PFSK-1 (cell line): ENCODE measurements at regions not wholly inside any gene's neighbourhood (a gene's known extent, or its start where the extent isn't known, plus 50 kb on each side); places are given as distances from the start of the nearest gene placed in this dataset.

Experiments
- FOXP2 ChIP-seq: optimal IDR thresholded peaks from 2 replicates; pipeline ENCODE3; 2011; ENCODE audit warnings: borderline replicate concordance, control low read depth, inconsistent platforms; ENCODE audit not compliant: insufficient read depth; ENCODE audit errors: extremely low read length, extremely low read depth
- POLR2AphosphoS5 ChIP-seq: IDR thresholded peaks from 2 replicates; pipeline ENCODE4 v1.6.1; 2012; ENCODE audit warnings: low read depth, mild to moderate bottlenecking, control low read depth, low read length, moderate library complexity
- SIN3A ChIP-seq: IDR thresholded peaks from 2 replicates; pipeline ENCODE4 v1.6.1; 2012; ENCODE audit warnings: mild to moderate bottlenecking, low read length, moderate library complexity, borderline replicate concordance; ENCODE audit not compliant: insufficient read depth
- TAF1 ChIP-seq: IDR thresholded peaks from 2 replicates; pipeline ENCODE4 v1.6.1; 2012; ENCODE audit warnings: low read length, control low read depth, borderline replicate concordance; ENCODE audit not compliant: insufficient read depth
- TF ChIP-seq, protein P1 (sequence below), 2 experiments: IDR thresholded peaks; 2 replicates each; pipeline versions ENCODE4 v1.6.1 to v1.8.0; 2011 to 2012; ENCODE audit warnings: low read depth in 2 of 2, low read length in 2 of 2, control low read depth in 1 of 2, inconsistent platforms in 1 of 2, mild to moderate bottlenecking in 1 of 2, moderate library complexity in 1 of 2; ENCODE audit not compliant: insufficient read depth in 1 of 2

GRCh38 chr9:116100711-116101121 lies 52.9 kb upstream of the PAPPA start:
- TF ChIP-seq TAF1 (no peak), FOXP2 (no peak), SIN3A (no peak), POLR2AphosphoS5 (no peak)
- TF ChIP-seq, protein P1, sequence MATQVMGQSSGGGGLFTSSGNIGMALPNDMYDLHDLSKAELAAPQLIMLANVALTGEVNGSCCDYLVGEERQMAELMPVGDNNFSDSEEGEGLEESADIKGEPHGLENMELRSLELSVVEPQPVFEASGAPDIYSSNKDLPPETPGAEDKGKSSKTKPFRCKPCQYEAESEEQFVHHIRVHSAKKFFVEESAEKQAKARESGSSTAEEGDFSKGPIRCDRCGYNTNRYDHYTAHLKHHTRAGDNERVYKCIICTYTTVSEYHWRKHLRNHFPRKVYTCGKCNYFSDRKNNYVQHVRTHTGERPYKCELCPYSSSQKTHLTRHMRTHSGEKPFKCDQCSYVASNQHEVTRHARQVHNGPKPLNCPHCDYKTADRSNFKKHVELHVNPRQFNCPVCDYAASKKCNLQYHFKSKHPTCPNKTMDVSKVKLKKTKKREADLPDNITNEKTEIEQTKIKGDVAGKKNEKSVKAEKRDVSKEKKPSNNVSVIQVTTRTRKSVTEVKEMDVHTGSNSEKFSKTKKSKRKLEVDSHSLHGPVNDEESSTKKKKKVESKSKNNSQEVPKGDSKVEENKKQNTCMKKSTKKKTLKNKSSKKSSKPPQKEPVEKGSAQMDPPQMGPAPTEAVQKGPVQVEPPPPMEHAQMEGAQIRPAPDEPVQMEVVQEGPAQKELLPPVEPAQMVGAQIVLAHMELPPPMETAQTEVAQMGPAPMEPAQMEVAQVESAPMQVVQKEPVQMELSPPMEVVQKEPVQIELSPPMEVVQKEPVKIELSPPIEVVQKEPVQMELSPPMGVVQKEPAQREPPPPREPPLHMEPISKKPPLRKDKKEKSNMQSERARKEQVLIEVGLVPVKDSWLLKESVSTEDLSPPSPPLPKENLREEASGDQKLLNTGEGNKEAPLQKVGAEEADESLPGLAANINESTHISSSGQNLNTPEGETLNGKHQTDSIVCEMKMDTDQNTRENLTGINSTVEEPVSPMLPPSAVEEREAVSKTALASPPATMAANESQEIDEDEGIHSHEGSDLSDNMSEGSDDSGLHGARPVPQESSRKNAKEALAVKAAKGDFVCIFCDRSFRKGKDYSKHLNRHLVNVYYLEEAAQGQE (IDR thresholded peaks at IDR 0.05; ENCODE audit: insufficient read depth in 1 of 2, low read depth in 2 of 2, low read length in 2 of 2): no peak

DNA sequence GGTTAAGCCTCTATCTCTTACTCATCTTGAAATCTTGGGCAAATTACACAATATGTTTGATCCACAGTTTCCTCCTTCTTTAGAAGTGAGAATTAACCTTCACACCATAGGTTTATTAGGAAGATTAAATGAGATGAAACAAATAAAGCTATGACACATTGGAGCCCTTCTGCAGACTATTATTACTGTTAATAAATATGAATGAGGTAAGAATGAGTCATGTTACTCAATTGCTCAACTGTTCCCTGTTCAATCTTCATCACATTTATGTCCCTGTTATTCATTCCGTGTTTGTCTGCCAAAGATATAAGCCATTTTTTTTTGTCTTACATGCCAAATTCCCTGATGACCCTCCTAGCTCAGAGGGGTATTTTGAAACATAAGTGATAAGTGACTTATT lies 52.1 kb upstream of the PAPPA start:
- TF ChIP-seq SIN3A (no peak), POLR2AphosphoS5 (no peak)

DNA sequence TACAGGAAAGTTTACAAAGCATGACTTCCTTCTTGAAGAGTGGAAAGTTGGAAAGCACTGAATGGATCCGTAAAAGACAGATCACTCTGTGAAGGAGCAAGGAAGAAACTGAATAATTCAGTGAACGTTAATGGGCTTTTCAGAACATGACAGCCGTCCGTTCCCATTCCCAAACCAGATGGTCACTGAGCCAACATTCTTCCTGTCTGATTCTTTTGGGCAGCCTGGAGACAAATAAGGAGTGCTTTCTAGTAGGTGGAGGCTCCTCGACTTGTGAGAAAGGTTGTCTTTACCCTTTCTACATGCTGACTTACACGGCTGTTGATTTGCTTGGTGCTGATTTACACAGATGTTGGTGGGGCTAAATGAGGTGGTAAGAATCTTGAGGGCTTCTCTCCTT lies 51.0 kb upstream of the PAPPA start:
- TF ChIP-seq SIN3A: no peak
- no peak for TF ChIP-seq TAF1
- no peak for TF ChIP-seq POLR2AphosphoS5
- TF ChIP-seq FOXP2: no peak
